ENCODE measurements at regions not wholly inside any gene's neighbourhood (a gene's known extent, or its start where the extent isn't known, plus 50 kb on each side); places are given as distances from the start of the nearest gene placed in this dataset.

- TF ChIP-seq KDM1A (IDR thresholded peaks at IDR 0.05; ENCODE audit: borderline replicate concordance, low read length) = no peak
- no peak for TF ChIP-seq EP300 (IDR thresholded peaks at IDR 0.05; ENCODE audit: borderline replicate concordance in 1 of 2, low read depth in 2 of 2, low read length in 2 of 2)
- no peak for TF ChIP-seq USF2 (IDR thresholded peaks at IDR 0.05; ENCODE audit: low read length)
- no peak for TF ChIP-seq JUN (IDR thresholded peaks at IDR 0.05; ENCODE audit: low read depth, low read length)
- TF ChIP-seq SRF (IDR thresholded peaks at IDR 0.05; ENCODE audit: low read depth, low read length) = no peak
- TF ChIP-seq CTCF (IDR thresholded peaks at IDR 0.05; ENCODE audit: control extremely low read depth in 1 of 3, insufficient read depth in 1 of 3, low read depth in 1 of 3, low read length in 3 of 3) = no peak
- TF ChIP-seq SP2 (IDR thresholded peaks at IDR 0.05; ENCODE audit: low read length) = no peak
- no peak for TF ChIP-seq TAF1 (IDR thresholded peaks at IDR 0.05; ENCODE audit: low read depth, low read length)
- no peak for TF ChIP-seq POLR2A (IDR thresholded peaks at IDR 0.05; ENCODE audit: control extremely low read depth in 1 of 2, low read depth in 2 of 2, low read length in 2 of 2)
- TF ChIP-seq ZNF274 (IDR thresholded peaks at IDR 0.05; ENCODE audit: borderline replicate concordance, extremely low read depth, low read length) = no peak
- TF ChIP-seq CHD7 (IDR thresholded peaks at IDR 0.05; ENCODE audit: insufficient replicate concordance, low read length) = no peak
- TF ChIP-seq E2F6 (IDR thresholded peaks at IDR 0.05) = no peak
These were observed 1462.4 kb downstream of the EFNB2 start for GRCh38 chr13:105073041-105073440.
